H9 (cell line): ENCODE measurements at regions not wholly inside any gene's neighbourhood (a gene's known extent, or its start where the extent isn't known, plus 50 kb on each side); places are given as distances from the start of the nearest gene placed in this dataset.

ENCODE experiments used
- DNase-seq: peaks from one replicate; pipeline ENCODE4 v3.0.0-alpha.2; 2017
- H2AFZ ChIP-seq: one replicate; pipeline ENCODE4 v1.6.1; 2013; ENCODE audit warnings: mild to moderate bottlenecking, low read length, control low read depth, moderate library complexity
- H2AK5ac ChIP-seq: 2 replicates; pipeline ENCODE4 v1.6.1; 2013; ENCODE audit warnings: low read length, control low read depth, mixed read lengths; ENCODE audit not compliant: insufficient read length
- H2BK120ac ChIP-seq: one replicate; pipeline ENCODE4 v1.6.1; 2013; ENCODE audit warnings: low read depth, mild to moderate bottlenecking, low read length, control low read depth, inconsistent platforms; ENCODE audit not compliant: poor library complexity, severe bottlenecking
- H2BK12ac ChIP-seq: 2 replicates; pipeline ENCODE4 v1.6.1; 2013; ENCODE audit warnings: low read length, control low read depth, mixed read lengths, low read depth; ENCODE audit not compliant: insufficient read length
- H2BK15ac ChIP-seq: 2 replicates; pipeline ENCODE4 v1.6.1; 2013; ENCODE audit warnings: low read depth, low read length, control low read depth
- H2BK20ac ChIP-seq: one replicate; pipeline ENCODE4 v1.6.1; 2013; ENCODE audit warnings: low read depth, mild to moderate bottlenecking, low read length, control low read depth, inconsistent platforms; ENCODE audit not compliant: poor library complexity, severe bottlenecking
- H2BK5ac ChIP-seq: 2 replicates; pipeline ENCODE4 v1.6.1; 2013; ENCODE audit warnings: low read length, control low read depth, mixed read lengths; ENCODE audit not compliant: insufficient read length
- H3K14ac ChIP-seq: 2 replicates; pipeline ENCODE4 v1.6.1; 2013; ENCODE audit warnings: low read length, control low read depth; ENCODE audit not compliant: insufficient read depth
- H3K18ac ChIP-seq: 2 replicates; pipeline ENCODE4 v1.6.1; 2013; ENCODE audit warnings: low read depth, mild to moderate bottlenecking, mixed read lengths, low read length, control low read depth; ENCODE audit not compliant: insufficient read length
- H3K23ac ChIP-seq: 2 replicates; pipeline ENCODE4 v1.6.1; 2013; ENCODE audit warnings: low read length, control low read depth, mixed read lengths, low read depth; ENCODE audit not compliant: insufficient read length
- H3K23me2 ChIP-seq: 2 replicates; pipeline ENCODE4 v1.6.1; 2013; ENCODE audit warnings: low read depth, mild to moderate bottlenecking, mixed read lengths, low read length, control low read depth; ENCODE audit not compliant: insufficient read length, poor library complexity, severe bottlenecking
- H3K27ac ChIP-seq: 2 replicates; pipeline ENCODE4 v1.5.1; 2013; ENCODE audit warnings: low read length, control low read depth, mixed read lengths, low read depth; ENCODE audit not compliant: insufficient read length
- H3K27me3 ChIP-seq: 2 replicates; pipeline ENCODE4 v1.6.1; 2013; ENCODE audit warnings: low read length, control low read depth, inconsistent platforms; ENCODE audit not compliant: insufficient read depth
- H3K4ac ChIP-seq: 2 replicates; pipeline ENCODE4 v1.6.1; 2013; ENCODE audit warnings: low read depth, mild to moderate bottlenecking, control low read depth, inconsistent platforms, low read length, moderate library complexity
- H3K4me1 ChIP-seq: 2 replicates; pipeline ENCODE4 v1.6.1; 2013; ENCODE audit warnings: low read length, control low read depth, inconsistent platforms; ENCODE audit not compliant: insufficient read depth
- H3K4me2 ChIP-seq: 2 replicates; pipeline ENCODE4 v1.6.1; 2013; ENCODE audit warnings: low read length, control low read depth, mixed read lengths; ENCODE audit not compliant: insufficient read length, insufficient read depth
- H3K56ac ChIP-seq: 2 replicates; pipeline ENCODE4 v1.6.1; 2013; ENCODE audit warnings: low read depth, mild to moderate bottlenecking, mixed read lengths, low read length, control low read depth; ENCODE audit not compliant: insufficient read length
- H3K79me1 ChIP-seq: 2 replicates; pipeline ENCODE4 v1.6.1; 2013; ENCODE audit warnings: low read depth, mild to moderate bottlenecking, moderate library complexity, low read length, control low read depth, inconsistent platforms; ENCODE audit not compliant: insufficient read depth, poor library complexity, severe bottlenecking
- H3K79me2 ChIP-seq: 2 replicates; pipeline ENCODE4 v1.6.1; 2013; ENCODE audit warnings: low read length, control low read depth, inconsistent platforms; ENCODE audit not compliant: insufficient read depth
- H3K9ac ChIP-seq: 2 replicates; pipeline ENCODE4 v1.6.1; 2013; ENCODE audit warnings: low read length, control low read depth, mixed read lengths; ENCODE audit not compliant: insufficient read length; ENCODE audit errors: extremely low read depth
- H3K9me3 ChIP-seq: one replicate; pipeline ENCODE4 v1.6.1; 2013; ENCODE audit warnings: low read depth, low read length, inconsistent platforms; ENCODE audit not compliant: control insufficient read depth
- H3T11ph ChIP-seq: one replicate; pipeline ENCODE4 v1.6.1; 2013; ENCODE audit warnings: mild to moderate bottlenecking, low read length, control low read depth, inconsistent platforms
- H4K20me1 ChIP-seq: one replicate; pipeline ENCODE4 v1.6.1; 2013; ENCODE audit not compliant: control insufficient read depth, insufficient read length, insufficient read depth
- H4K5ac ChIP-seq: 2 replicates; pipeline ENCODE4 v1.6.1; 2013; ENCODE audit warnings: low read depth, mild to moderate bottlenecking, mixed read lengths, low read length, control low read depth; ENCODE audit not compliant: insufficient read length
- H4K8ac ChIP-seq: replicated peaks from 2 replicates; pipeline ENCODE4 v1.6.1; 2013; ENCODE audit warnings: low read length, control low read depth, mixed read lengths, low read depth; ENCODE audit not compliant: insufficient read length
- H4K91ac ChIP-seq: 2 replicates; pipeline ENCODE4 v1.6.1; 2013; ENCODE audit warnings: low read depth, mild to moderate bottlenecking, moderate library complexity, mixed read lengths, low read length, control low read depth; ENCODE audit not compliant: insufficient read length
- H3K27ac Mint-ChIP-seq, 3 experiments: 2 replicates in 2 of 3; 3 replicates in 1 of 3; pipeline ENCODE4 v1.8.0; 2020 to 2021; ENCODE audit warnings: mixed read lengths in 3 of 3, mild to moderate bottlenecking in 1 of 3, moderate library complexity in 1 of 3
- H3K27me3 Mint-ChIP-seq: 2 replicates; pipeline ENCODE4 v1.8.0; 2021; ENCODE audit warnings: low read depth, mild to moderate bottlenecking, moderate library complexity, mixed read lengths
- H3K36me3 Mint-ChIP-seq, 3 experiments: 2 replicates in 2 of 3; 3 replicates in 1 of 3; pipeline ENCODE4 v1.8.0; 2020 to 2021; ENCODE audit warnings: low read depth in 3 of 3, mixed read lengths in 3 of 3; ENCODE audit not compliant: insufficient read depth in 1 of 3
- H3K4me1 Mint-ChIP-seq, 2 experiments: 2 replicates each; pipeline ENCODE4 v1.8.0; 2020; ENCODE audit warnings: mixed read lengths in 2 of 2
- H3K4me3 Mint-ChIP-seq, 2 experiments: 2 replicates in 1 of 2; 3 replicates in 1 of 2; pipeline ENCODE4 v1.8.0; 2020 to 2021; ENCODE audit warnings: mild to moderate bottlenecking in 2 of 2, mixed read lengths in 2 of 2, moderate library complexity in 1 of 2
- H3K9me3 Mint-ChIP-seq, 2 experiments: 2 replicates in 1 of 2; 3 replicates in 1 of 2; pipeline ENCODE4 v1.8.0; 2020; ENCODE audit warnings: mild to moderate bottlenecking in 2 of 2, mixed read lengths in 2 of 2, moderate library complexity in 1 of 2
- WGBS: extraction: QIAGEN DNeasy Blood & Tissue Kit; methylation state at CpG from one replicate; pipeline ENCODE4 v1.1.7; 2013; ENCODE audit warnings: missing lambda C conversion rate, low lambda C conversion rate, mixed read lengths; ENCODE audit not compliant: insufficient read length; ENCODE audit errors: extremely low coverage; 5-methylcytosine and 5-hydroxymethylcytosine counted together
- TF ChIP-seq, protein P1 (sequence below): fragments of 200-600 bp; sonication (generic); conservative IDR thresholded peaks from 3 replicates; pipeline ENCODE4 v1.8.0; 2021; ENCODE audit warnings: antibody characterized with exemption, mild to moderate bottlenecking

DNA sequence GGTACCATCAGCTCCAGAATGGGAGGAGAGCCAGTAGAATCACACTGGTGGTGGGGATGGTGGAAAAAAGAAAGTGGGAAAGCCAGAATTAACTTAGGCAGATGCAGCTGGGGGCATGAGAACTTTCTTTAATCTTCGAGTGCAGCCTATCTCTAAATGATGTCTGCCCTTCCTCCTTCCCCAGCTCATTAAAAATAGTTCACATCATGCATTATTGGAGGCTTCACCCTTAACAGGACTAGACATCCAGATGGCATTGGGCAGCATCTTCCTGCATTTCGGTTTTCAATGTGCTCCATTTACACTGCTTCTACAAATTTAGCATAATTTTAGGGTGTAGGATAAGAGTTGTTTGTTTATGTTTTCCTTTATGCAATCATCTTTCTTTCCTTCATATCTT lies 272.8 kb downstream of the COG6 start:
- no peak overlapping the region for H3K9ac ChIP-seq
- H3K27ac ChIP-seq: no peak overlapping the region
- H3K4me1 ChIP-seq: no peaks in the 10 kb centered on the region; the same call in none of the 2 replicates
- H2AFZ ChIP-seq: no peak overlapping the region
- H3K9me3 ChIP-seq: no peaks in the 10 kb centered on the region
- H3K56ac ChIP-seq: no peak overlapping the region
- no CpG with 5 or more reads among the region's 2 CpGs for WGBS
- no peak overlapping the region for H2BK5ac ChIP-seq
- no peak overlapping the region for H2AK5ac ChIP-seq
- H2BK20ac ChIP-seq: no peak overlapping the region
- H3K4ac ChIP-seq: no peak overlapping the region
- no peak overlapping the region for H3K18ac ChIP-seq
- no peaks in the 10 kb centered on the region for H3K79me1 ChIP-seq
- Mint-ChIP-seq H3K36me3 (peaks cover 0 to 2% (median 0%) of the 10 kb centered on the region in 3 experiments; a peak in 5 of 7 replicates), H3K4me3 (no peak overlapping the region), H3K4me1 (peaks cover 9 to 10% of the 10 kb centered on the region in 2 experiments), H3K27me3 (no peaks in the 10 kb centered on the region; the same call in 1 of the 2 replicates), H3K27ac (no peak overlapping the region), H3K9me3 (peaks cover 7 to 8% of the 10 kb centered on the region in 2 experiments; a peak in 4 of 5 replicates)
- no peak overlapping the region for H2BK12ac ChIP-seq
- H2BK120ac ChIP-seq: no peak overlapping the region
- no peak overlapping the region for H4K5ac ChIP-seq
- no peaks in the 10 kb centered on the region for H4K20me1 ChIP-seq
- no peak overlapping the region for H4K8ac ChIP-seq
- H3K14ac ChIP-seq: no peak overlapping the region
- H3K27me3 ChIP-seq: no peaks in the 10 kb centered on the region
- H3K79me2 ChIP-seq: no peaks in the 10 kb centered on the region
- no peak for DNase-seq
- no peak overlapping the region for H2BK15ac ChIP-seq
- no peak overlapping the region for H3K23ac ChIP-seq
- H3T11ph ChIP-seq: no peak overlapping the region
- H3K23me2 ChIP-seq: no peaks in the 10 kb centered on the region
- H3K4me2 ChIP-seq: no peak overlapping the region
- no peak overlapping the region for H4K91ac ChIP-seq
- TF ChIP-seq, protein P1, sequence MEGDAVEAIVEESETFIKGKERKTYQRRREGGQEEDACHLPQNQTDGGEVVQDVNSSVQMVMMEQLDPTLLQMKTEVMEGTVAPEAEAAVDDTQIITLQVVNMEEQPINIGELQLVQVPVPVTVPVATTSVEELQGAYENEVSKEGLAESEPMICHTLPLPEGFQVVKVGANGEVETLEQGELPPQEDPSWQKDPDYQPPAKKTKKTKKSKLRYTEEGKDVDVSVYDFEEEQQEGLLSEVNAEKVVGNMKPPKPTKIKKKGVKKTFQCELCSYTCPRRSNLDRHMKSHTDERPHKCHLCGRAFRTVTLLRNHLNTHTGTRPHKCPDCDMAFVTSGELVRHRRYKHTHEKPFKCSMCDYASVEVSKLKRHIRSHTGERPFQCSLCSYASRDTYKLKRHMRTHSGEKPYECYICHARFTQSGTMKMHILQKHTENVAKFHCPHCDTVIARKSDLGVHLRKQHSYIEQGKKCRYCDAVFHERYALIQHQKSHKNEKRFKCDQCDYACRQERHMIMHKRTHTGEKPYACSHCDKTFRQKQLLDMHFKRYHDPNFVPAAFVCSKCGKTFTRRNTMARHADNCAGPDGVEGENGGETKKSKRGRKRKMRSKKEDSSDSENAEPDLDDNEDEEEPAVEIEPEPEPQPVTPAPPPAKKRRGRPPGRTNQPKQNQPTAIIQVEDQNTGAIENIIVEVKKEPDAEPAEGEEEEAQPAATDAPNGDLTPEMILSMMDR: no peak
